Stimulated activated CD4-positive, alpha-beta T cell treated with anti-CD3 and anti-CD28 coated beads, TNF-alpha, amount 100 ng/mL, for 1 hour (primary cell): ENCODE measurements at regions not wholly inside any gene's neighbourhood (a gene's known extent, or its start where the extent isn't known, plus 50 kb on each side); places are given as distances from the start of the nearest gene placed in this dataset.

Source experiments
- DNase-seq, 3 donors: peaks; one replicate each; pipeline ENCODE4 v3.0.0-alpha.2; 2020; ENCODE audit warnings: low read depth in 3 of 3, low spot score in 1 of 3

DNA sequence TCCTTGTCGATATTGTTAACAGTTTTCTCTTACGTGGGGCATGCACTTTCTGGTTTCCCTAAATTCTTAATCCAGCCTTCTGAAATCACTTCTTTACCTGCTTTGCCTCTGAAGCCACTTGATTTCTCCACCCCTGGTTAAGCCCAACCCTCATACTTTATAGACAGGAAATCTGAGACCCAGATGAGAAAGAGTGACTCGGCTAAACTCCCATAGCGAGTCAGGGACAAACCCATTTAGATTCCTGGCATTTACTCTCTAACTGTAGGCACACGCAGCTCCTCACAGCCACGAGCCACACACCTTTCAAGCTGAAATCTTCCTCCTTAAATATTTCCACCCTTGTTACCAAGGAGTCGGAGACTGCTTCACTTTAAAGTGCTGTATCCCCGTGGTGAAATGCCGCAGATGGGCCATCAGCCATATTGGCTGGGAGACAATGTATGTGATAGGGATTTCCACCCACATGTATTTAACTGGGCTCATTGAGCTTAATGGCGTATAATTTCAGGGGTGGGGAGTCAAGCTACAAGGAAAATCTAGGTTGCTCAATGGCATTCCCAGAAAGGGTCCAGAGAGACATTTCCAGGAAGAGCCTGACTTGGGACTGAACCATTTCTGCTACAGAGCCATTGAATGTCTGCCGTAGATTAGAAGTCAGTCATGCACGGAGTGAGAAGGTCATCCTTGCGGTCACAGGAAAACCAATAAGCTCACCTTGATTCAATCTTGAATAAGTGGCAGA, 49.9 kb upstream of the GRK3 start:
- no peak for DNase-seq
